ENCODE measurements at regions not wholly inside any gene's neighbourhood (a gene's known extent, or its start where the extent isn't known, plus 50 kb on each side); places are given as distances from the start of the nearest gene placed in this dataset.

- no peak for DNase-seq
Measured at GRCh38 chr3:16119887-16120286, 54.6 kb upstream of the GALNT15 start.

GRCh38 chr3:16121391-16121790 is 53.1 kb upstream of the GALNT15 start:
- DNase-seq = no peak

- no peak for DNase-seq
Measured at GRCh38 chr3:16122155-16122554, 52.3 kb upstream of the GALNT15 start.

GRCh38 chr3:16122661-16123060 is 51.8 kb upstream of the GALNT15 start:
- DNase-seq = no peak

- DNase-seq = no peak
Measured at GRCh38 chr3:16124636-16125035, 49.8 kb upstream of the GALNT15 start.

All from SHP77 treated with DMSO at 0.1 percent for 48 hours (cell line).